ENCODE measurements at regions not wholly inside any gene's neighbourhood (a gene's known extent, or its start where the extent isn't known, plus 50 kb on each side); places are given as distances from the start of the nearest gene placed in this dataset.

DNA sequence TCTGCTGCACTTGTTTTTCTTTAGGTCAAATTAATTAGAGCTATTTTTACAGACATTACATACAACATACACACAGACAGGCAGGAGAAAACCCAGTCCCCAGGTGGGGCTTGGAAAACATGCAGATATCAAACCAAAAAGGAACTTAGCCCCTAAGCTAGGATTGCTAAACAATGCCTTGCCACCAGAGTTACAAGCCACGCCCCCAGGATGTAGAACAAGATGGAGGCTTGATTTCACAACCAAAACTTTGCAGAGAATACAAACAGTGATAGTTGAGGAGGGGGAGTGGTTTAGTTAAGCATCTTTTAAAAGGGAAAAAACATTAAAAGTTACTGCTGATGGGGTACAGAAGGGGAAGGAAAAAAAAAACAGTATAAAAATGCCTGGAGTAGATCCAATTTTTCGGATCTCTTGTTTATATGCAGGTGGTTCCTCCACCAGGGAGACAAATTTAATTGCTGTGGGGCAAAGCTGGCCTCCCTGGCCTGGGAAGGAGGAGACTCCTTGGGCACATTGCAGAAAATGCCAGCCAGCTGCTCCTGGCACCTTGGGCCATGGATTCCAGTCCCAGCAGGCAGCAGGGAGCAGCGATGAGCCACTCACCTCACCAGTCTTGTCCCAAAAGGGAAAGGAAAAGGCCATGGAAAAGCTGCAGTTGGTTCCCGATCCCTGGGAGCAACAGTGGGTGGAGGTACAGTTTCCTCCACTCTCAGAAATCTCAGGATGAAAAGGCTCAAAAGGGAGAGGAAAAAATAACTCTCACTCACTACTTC lies 348.4 kb upstream of the REG3G start:
- no peaks in the 10 kb centered on the region for H3K27me3 ChIP-seq (ENCODE audit: insufficient read depth, low read length)
- H3K36me3 ChIP-seq (ENCODE audit: insufficient read depth, low read length), result no peaks in the 10 kb centered on the region
- H3K27ac ChIP-seq (ENCODE audit: low read depth, low read length), result no peak overlapping the region
- H3K9ac ChIP-seq (ENCODE audit: low read depth, low read length), result no peak overlapping the region
- H3K4me1 ChIP-seq (ENCODE audit: insufficient read depth, low read length), result no peaks in the 10 kb centered on the region
- WGBS, result 85% methylated on average over 4 of the region's 4 CpGs
- H3K4me3 ChIP-seq (ENCODE audit: low read length), result no peak overlapping the region
- H3K9me3 ChIP-seq (ENCODE audit: insufficient read depth, low read depth, low read length), result no peaks in the 10 kb centered on the region

DNA sequence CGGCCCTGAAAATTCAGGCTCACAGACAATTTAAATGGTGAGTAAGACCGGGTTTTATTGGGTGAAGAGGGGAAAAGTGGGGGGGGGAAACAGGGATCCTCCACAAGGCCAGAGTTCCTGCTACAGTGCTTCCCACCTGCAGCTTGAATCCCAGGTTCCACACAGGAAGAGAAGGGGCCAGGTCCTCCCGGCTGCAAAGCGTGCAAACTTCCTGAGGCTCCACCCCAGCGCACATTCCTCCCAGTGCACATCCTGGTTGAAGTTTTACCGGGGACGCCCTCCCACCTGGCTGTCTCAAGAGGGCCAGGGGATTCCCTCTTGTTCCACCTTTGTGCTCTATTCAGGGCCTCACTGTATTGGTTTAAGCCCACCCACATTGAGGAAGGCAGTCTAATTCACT lies 347.7 kb upstream of the REG3G start:
- H3K27ac ChIP-seq (ENCODE audit: low read depth, low read length), result no peak overlapping the region
- 91% methylated on average over 7 of the region's 7 CpGs for WGBS
- H3K4me1 ChIP-seq (ENCODE audit: insufficient read depth, low read length), result no peaks in the 10 kb centered on the region

GRCh38 chr2:78681386-78681785 lies 344.1 kb upstream of the REG3G start:
- Histone ChIP-seq H3K4me3 (ENCODE audit: low read length) (no peak overlapping the region), H3K9ac (ENCODE audit: low read depth, low read length) (no peak overlapping the region), H3K27ac (ENCODE audit: low read depth, low read length) (no peak overlapping the region), H3K9me3 (ENCODE audit: insufficient read depth, low read depth, low read length) (no peaks in the 10 kb centered on the region), H3K4me1 (ENCODE audit: insufficient read depth, low read length) (no peaks in the 10 kb centered on the region), H3K27me3 (ENCODE audit: insufficient read depth, low read length) (no peaks in the 10 kb centered on the region), H3K36me3 (ENCODE audit: insufficient read depth, low read length) (no peaks in the 10 kb centered on the region)
- WGBS, result 90% methylated on average over 4 of the region's 4 CpGs

More for the DNA sequence above, 347.7 kb upstream of the REG3G start:
- Histone ChIP-seq H3K9me3 (ENCODE audit: insufficient read depth, low read depth, low read length) (no peaks in the 10 kb centered on the region), H3K9ac (ENCODE audit: low read depth, low read length) (no peak overlapping the region), H3K4me3 (ENCODE audit: low read length) (no peak overlapping the region), H3K36me3 (ENCODE audit: insufficient read depth, low read length) (no peaks in the 10 kb centered on the region), H3K27me3 (ENCODE audit: insufficient read depth, low read length) (no peaks in the 10 kb centered on the region)

- no peaks in the 10 kb centered on the region for H3K9me3 ChIP-seq (ENCODE audit: insufficient read depth, low read depth, low read length)
- H3K4me1 ChIP-seq (ENCODE audit: insufficient read depth, low read length), result no peaks in the 10 kb centered on the region
- H3K36me3 ChIP-seq (ENCODE audit: insufficient read depth, low read length), result no peaks in the 10 kb centered on the region
- WGBS, result 86% methylated on average over 3 of the region's 3 CpGs
- H3K4me3 ChIP-seq (ENCODE audit: low read length), result no peak overlapping the region
- H3K27me3 ChIP-seq (ENCODE audit: insufficient read depth, low read length), result no peaks in the 10 kb centered on the region
- no peak overlapping the region for H3K27ac ChIP-seq (ENCODE audit: low read depth, low read length)
- H3K9ac ChIP-seq (ENCODE audit: low read depth, low read length), result no peak overlapping the region
These were observed 342.7 kb upstream of the REG3G start for GRCh38 chr2:78682781-78683180.

DNA sequence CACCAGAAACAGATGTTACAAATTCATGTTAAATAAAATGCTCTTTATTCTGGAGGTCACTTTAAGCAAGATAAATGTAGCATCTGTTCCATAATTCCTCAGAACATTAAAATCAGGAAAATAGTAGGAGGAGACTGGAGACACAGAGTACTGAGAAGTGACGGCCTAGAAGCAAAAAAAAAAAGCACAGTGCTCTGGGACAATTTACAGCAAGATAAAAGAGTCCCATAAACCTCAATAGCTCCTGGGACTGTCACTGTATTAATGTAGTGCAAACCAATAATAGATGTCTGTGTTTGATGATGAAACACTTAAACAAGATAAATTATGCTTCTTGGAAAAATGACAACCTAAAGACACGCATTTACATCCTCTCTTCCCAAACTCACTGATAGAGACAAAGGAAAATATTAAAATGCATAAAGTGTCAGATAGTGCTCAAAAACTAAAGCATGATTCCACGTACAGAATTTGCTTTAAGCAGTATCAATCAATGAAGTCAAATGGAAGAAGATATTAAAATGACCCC lies 338.8 kb upstream of the REG3G start:
- Histone ChIP-seq H3K27me3 (ENCODE audit: insufficient read depth, low read length) (no peaks in the 10 kb centered on the region), H3K4me3 (ENCODE audit: low read length) (no peak overlapping the region), H3K27ac (ENCODE audit: low read depth, low read length) (no peak overlapping the region), H3K4me1 (ENCODE audit: insufficient read depth, low read length) (no peaks in the 10 kb centered on the region), H3K9ac (ENCODE audit: low read depth, low read length) (no peak overlapping the region), H3K9me3 (ENCODE audit: insufficient read depth, low read depth, low read length) (no peaks in the 10 kb centered on the region), H3K36me3 (ENCODE audit: insufficient read depth, low read length) (no peaks in the 10 kb centered on the region)
- WGBS, result 100% methylated on average over 2 of the region's 3 CpGs

DNA sequence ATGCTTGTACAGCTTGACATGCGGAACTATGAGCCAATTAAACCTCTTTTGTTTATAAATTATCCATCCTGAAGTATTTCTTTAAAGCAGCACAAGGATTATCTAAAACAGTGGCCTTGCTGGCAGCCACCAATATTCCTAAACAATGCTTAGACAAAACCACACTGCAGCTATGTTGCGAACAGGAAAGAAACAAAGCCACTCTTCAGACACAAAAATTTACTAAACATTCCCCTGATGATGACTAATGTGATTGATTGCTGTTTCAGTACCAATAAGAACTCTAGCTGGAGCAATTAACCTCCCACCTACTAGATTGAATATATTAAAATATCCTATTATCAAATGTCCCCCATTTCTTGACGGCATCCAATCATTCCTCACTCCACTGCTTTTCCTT lies 325.8 kb upstream of the REG3G start:
- no peaks in the 10 kb centered on the region for H3K9me3 ChIP-seq (ENCODE audit: insufficient read depth, low read depth, low read length)
- WGBS, result 90% methylated on average over 3 of the region's 3 CpGs
- H3K4me1 ChIP-seq (ENCODE audit: insufficient read depth, low read length), result no peaks in the 10 kb centered on the region
- no peaks in the 10 kb centered on the region for H3K36me3 ChIP-seq (ENCODE audit: insufficient read depth, low read length)
- no peaks in the 10 kb centered on the region for H3K27me3 ChIP-seq (ENCODE audit: insufficient read depth, low read length)
- no peak overlapping the region for H3K4me3 ChIP-seq (ENCODE audit: low read length)
- no peak overlapping the region for H3K27ac ChIP-seq (ENCODE audit: low read depth, low read length)
- H3K9ac ChIP-seq (ENCODE audit: low read depth, low read length), result no peak overlapping the region

DNA sequence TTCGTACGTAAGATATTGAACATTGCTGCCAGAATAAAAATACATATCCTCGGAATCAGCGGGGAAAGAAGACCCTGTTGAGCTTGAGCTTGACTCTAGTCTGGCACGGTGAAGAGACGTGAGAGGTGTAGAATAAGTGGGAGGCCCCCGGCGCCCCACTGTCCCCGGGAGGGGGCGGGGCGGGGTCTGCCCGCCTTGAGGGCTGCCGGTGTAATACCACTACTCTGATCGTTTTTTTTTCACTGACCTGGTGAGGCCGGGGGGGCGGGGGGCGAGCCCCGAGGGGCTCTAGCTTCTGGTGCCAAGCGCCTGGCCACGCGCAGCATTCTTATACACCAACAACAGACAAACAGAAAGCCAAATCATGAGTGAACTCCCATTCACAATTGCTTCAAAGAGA lies 324.0 kb upstream of the REG3G start:
- 98% methylated on average over 21 of the region's 21 CpGs for WGBS
- Histone ChIP-seq H3K27ac (ENCODE audit: low read depth, low read length) (no peak overlapping the region), H3K27me3 (ENCODE audit: insufficient read depth, low read length) (no peaks in the 10 kb centered on the region), H3K4me1 (ENCODE audit: insufficient read depth, low read length) (no peaks in the 10 kb centered on the region), H3K4me3 (ENCODE audit: low read length) (no peak overlapping the region), H3K9ac (ENCODE audit: low read depth, low read length) (no peak overlapping the region), H3K36me3 (ENCODE audit: insufficient read depth, low read length) (no peaks in the 10 kb centered on the region), H3K9me3 (ENCODE audit: insufficient read depth, low read depth, low read length) (no peaks in the 10 kb centered on the region)

GRCh38 chr2:78707776-78708386 lies 317.6 kb upstream of the REG3G start:
- Histone ChIP-seq H3K4me3 (ENCODE audit: low read length) (no peak overlapping the region), H3K9ac (ENCODE audit: low read depth, low read length) (no peak overlapping the region), H3K27me3 (ENCODE audit: insufficient read depth, low read length) (no peaks in the 10 kb centered on the region), H3K27ac (ENCODE audit: low read depth, low read length) (no peak overlapping the region), H3K4me1 (ENCODE audit: insufficient read depth, low read length) (no peaks in the 10 kb centered on the region), H3K36me3 (ENCODE audit: insufficient read depth, low read length) (no peaks in the 10 kb centered on the region), H3K9me3 (ENCODE audit: insufficient read depth, low read depth, low read length) (no peaks in the 10 kb centered on the region)

DNA sequence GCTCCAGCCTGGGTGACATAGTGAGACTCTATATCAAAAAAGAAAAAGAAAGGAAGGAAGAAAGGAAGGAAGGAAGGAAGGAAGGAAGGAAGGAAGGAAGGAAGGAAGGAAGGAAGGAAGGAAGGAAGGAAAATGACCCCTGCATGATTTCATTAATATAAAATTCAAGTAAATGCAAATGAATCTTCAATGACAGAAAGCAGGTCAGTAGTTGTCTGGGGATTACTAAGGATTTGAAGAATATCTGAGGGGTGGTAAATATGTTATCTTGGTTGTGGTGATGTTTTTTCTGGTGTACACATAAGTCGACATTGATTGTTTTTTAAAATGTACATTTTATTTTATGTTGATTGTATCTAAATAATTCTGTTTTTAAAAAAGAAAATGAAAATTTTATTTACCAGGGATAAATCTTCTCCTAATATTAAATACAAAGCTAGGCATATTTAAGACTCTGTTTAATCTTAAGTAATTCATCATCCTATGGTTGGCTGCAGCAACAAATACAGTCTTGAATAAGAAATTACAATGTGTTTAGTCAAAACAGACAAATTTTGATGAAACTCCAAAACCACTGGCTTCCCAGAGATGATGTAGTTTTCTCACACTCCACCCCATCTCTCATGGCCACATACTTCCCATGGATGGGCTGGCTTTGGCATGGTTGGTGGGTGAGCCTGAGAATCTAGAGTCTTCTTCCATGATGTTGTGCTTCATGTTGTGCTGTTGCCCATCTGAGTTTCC lies 314.7 kb upstream of the REG3G start:
- no peaks in the 10 kb centered on the region for H3K4me1 ChIP-seq (ENCODE audit: insufficient read depth, low read length)
- H3K27me3 ChIP-seq (ENCODE audit: insufficient read depth, low read length), result no peaks in the 10 kb centered on the region
- H3K27ac ChIP-seq (ENCODE audit: low read depth, low read length), result no peak overlapping the region
- H3K9me3 ChIP-seq (ENCODE audit: insufficient read depth, low read depth, low read length), result no peaks in the 10 kb centered on the region
- 80% methylated on average over 1 of the region's 1 CpG for WGBS
- H3K9ac ChIP-seq (ENCODE audit: low read depth, low read length), result no peak overlapping the region
- H3K4me3 ChIP-seq (ENCODE audit: low read length), result no peak overlapping the region
- no peaks in the 10 kb centered on the region for H3K36me3 ChIP-seq (ENCODE audit: insufficient read depth, low read length)

DNA sequence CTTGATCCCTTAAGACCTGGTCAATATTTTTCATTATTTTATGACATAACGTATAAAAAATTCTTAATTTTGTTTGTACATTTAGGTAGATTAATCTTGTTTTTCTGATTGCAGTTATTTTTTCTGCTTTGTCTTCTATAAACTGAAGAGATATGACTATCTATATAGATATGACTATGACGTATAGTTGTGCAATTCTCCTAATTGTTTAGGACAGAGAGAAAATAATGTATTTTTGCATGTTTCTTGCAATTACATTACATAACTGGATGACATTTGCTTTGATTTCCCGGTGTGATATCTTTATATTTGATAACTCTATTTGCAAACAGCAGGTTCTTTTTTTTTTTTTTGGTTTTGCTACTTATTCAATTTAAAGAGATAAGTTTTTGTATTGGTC lies 310.2 kb upstream of the REG3G start:
- no peak overlapping the region for H3K27ac ChIP-seq (ENCODE audit: low read depth, low read length)
- H3K9me3 ChIP-seq (ENCODE audit: insufficient read depth, low read depth, low read length), result no peaks in the 10 kb centered on the region
- H3K36me3 ChIP-seq (ENCODE audit: insufficient read depth, low read length), result no peaks in the 10 kb centered on the region
- no peak overlapping the region for H3K9ac ChIP-seq (ENCODE audit: low read depth, low read length)
- H3K4me1 ChIP-seq (ENCODE audit: insufficient read depth, low read length), result no peaks in the 10 kb centered on the region
- 100% methylated on average over 3 of the region's 3 CpGs for WGBS
- H3K4me3 ChIP-seq (ENCODE audit: low read length), result no peak overlapping the region
- H3K27me3 ChIP-seq (ENCODE audit: insufficient read depth, low read length), result no peaks in the 10 kb centered on the region

DNA sequence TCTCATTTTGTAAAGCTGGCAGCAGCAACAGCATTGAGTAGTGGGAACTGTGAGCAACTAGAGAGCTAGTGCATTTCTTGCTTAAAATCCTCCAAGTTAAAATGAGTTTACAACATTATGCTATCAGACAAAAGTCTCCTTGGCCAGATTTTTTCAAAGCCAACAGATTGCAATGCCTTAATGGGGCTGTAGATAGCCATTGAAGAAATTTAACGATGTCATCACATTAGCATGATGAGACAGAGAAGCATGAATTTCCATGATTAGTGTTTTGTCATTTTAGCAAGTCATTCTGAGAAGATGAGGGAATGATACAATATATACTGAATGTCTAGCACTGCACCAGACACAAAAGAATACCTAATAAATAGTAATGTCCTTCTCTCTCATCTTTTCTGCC lies 307.5 kb upstream of the REG3G start:
- 97% methylated on average over 1 of the region's 1 CpG for WGBS
- H3K27ac ChIP-seq (ENCODE audit: low read depth, low read length), result no peak overlapping the region
- H3K27me3 ChIP-seq (ENCODE audit: insufficient read depth, low read length), result no peaks in the 10 kb centered on the region
- no peaks in the 10 kb centered on the region for H3K4me1 ChIP-seq (ENCODE audit: insufficient read depth, low read length)
- H3K9me3 ChIP-seq (ENCODE audit: insufficient read depth, low read depth, low read length), result no peaks in the 10 kb centered on the region
- H3K9ac ChIP-seq (ENCODE audit: low read depth, low read length), result no peak overlapping the region
- H3K36me3 ChIP-seq (ENCODE audit: insufficient read depth, low read length), result no peaks in the 10 kb centered on the region
- no peak overlapping the region for H3K4me3 ChIP-seq (ENCODE audit: low read length)

Measured in HUES64 (cell line).